WTC11 (cell line): ENCODE measurements at regions not wholly inside any gene's neighbourhood (a gene's known extent, or its start where the extent isn't known, plus 50 kb on each side); places are given as distances from the start of the nearest gene placed in this dataset.

ENCODE experiments used
- ATAC-seq: fragments of 200-7000 bp; cut with Tn5 transposase; 2 replicates; pipeline ENCODE4 v1.10.0; 2021; ENCODE audit warnings: mild to moderate bottlenecking, moderate library complexity
- CTCF ChIA-PET: fragments of 300-600 bp; sonication (Branson Sonifier 250); formaldehyde crosslinking; loops from one replicate; lab custom pipeline; 2021; ENCODE audit warnings: antibody characterized with exemption; lab: Charles Lee
- POLR2A ChIA-PET: fragments of 350-600 bp; sonication (Branson Sonifier 250); formaldehyde crosslinking; loops from one replicate; lab custom pipeline; 2021; ENCODE audit warnings: antibody characterized with exemption; lab: Charles Lee
- DNase-seq: peaks from one replicate; pipeline ENCODE4 v3.0.0; 2021; ENCODE audit warnings: low spot score
- H3K27ac Mint-ChIP-seq: 2 replicates; pipeline ENCODE4 v1.8.0; 2021; ENCODE audit warnings: mixed read lengths
- H3K27me3 Mint-ChIP-seq: 2 replicates; pipeline ENCODE4 v1.8.0; 2021; ENCODE audit warnings: low read depth, mild to moderate bottlenecking, moderate library complexity, mixed read lengths
- H3K36me3 Mint-ChIP-seq: 2 replicates; pipeline ENCODE4 v1.8.0; 2021; ENCODE audit warnings: mixed read lengths
- H3K4me1 Mint-ChIP-seq: 2 replicates; pipeline ENCODE4 v1.8.0; 2022; ENCODE audit warnings: mixed read lengths
- H3K4me3 Mint-ChIP-seq: 2 replicates; pipeline ENCODE4 v1.8.0; 2021; ENCODE audit warnings: mild to moderate bottlenecking, moderate library complexity, mixed read lengths
- H3K9me3 Mint-ChIP-seq: 2 replicates; pipeline ENCODE4 v1.8.0; 2021; ENCODE audit warnings: mixed read lengths
- AR ChIP-seq: fragments of 250-450 bp; sonication (Bioruptor Pico); IDR thresholded peaks from 2 replicates; pipeline ENCODE4 v1.9.0; 2021; ENCODE audit warnings: mild to moderate bottlenecking
- ARID4B ChIP-seq: sonication (generic); formaldehyde crosslinking; IDR thresholded peaks from 2 replicates; pipeline ENCODE4 v1.8.0; 2023; ENCODE audit warnings: missing genetic modification reagents, mild to moderate bottlenecking, borderline replicate concordance
- CBFB ChIP-seq: sonication (generic); formaldehyde crosslinking; IDR thresholded peaks from 2 replicates; pipeline ENCODE4 v1.8.1; 2022; ENCODE audit warnings: mild to moderate bottlenecking, low read depth, missing genetic modification reagents
- E2F4 ChIP-seq: sonication (generic); formaldehyde crosslinking; IDR thresholded peaks from 2 replicates; pipeline ENCODE4 v1.8.1; 2022; ENCODE audit warnings: low read depth, mild to moderate bottlenecking, moderate library complexity, missing genetic modification reagents, borderline replicate concordance
- EMX1 ChIP-seq: fragments of 250-450 bp; sonication (Bioruptor Pico); IDR thresholded peaks from 2 replicates; pipeline ENCODE4 v1.8.0; 2021; ENCODE audit warnings: mild to moderate bottlenecking
- FOXK1 ChIP-seq: sonication (generic); formaldehyde crosslinking; IDR thresholded peaks from 2 replicates; pipeline ENCODE4 v1.8.0; 2022; ENCODE audit warnings: mild to moderate bottlenecking, moderate library complexity, missing genetic modification reagents
- FOXP4 ChIP-seq: sonication (generic); formaldehyde crosslinking; IDR thresholded peaks from 2 replicates; pipeline ENCODE4 v1.8.0; 2022; ENCODE audit warnings: mild to moderate bottlenecking, missing genetic modification reagents
- GABPB1 ChIP-seq: sonication (generic); formaldehyde crosslinking; IDR thresholded peaks from 2 replicates; pipeline ENCODE4 v1.8.1; 2023; ENCODE audit warnings: mild to moderate bottlenecking, missing genetic modification reagents
- JAZF1 ChIP-seq: fragments of 250-450 bp; sonication (Bioruptor Pico); IDR thresholded peaks from 2 replicates; pipeline ENCODE4 v1.9.0; 2021; ENCODE audit warnings: moderate library complexity, mild to moderate bottlenecking, inconsistent platforms
- MLX ChIP-seq: sonication (generic); formaldehyde crosslinking; IDR thresholded peaks from 2 replicates; pipeline ENCODE4 v1.8.1; 2023; ENCODE audit warnings: mild to moderate bottlenecking, missing genetic modification reagents, moderate library complexity
- MXD4 ChIP-seq: fragments of 250-450 bp; sonication (Bioruptor Pico); IDR thresholded peaks from 2 replicates; pipeline ENCODE4 v1.8.0; 2021; ENCODE audit warnings: mild to moderate bottlenecking, moderate library complexity, borderline replicate concordance
- NFATC4 ChIP-seq: fragments of 250-450 bp; sonication (Bioruptor Pico); IDR thresholded peaks from 2 replicates; pipeline ENCODE4 v1.9.0; 2021; ENCODE audit warnings: mild to moderate bottlenecking
- NFYB ChIP-seq: sonication (generic); formaldehyde crosslinking; conservative IDR thresholded peaks from 2 replicates; pipeline ENCODE4 v1.8.0; 2022; ENCODE audit warnings: low read depth, missing genetic modification reagents
- NR2C2 ChIP-seq: sonication (generic); formaldehyde crosslinking; IDR thresholded peaks from 2 replicates; pipeline ENCODE4 v1.8.0; 2022; ENCODE audit warnings: mild to moderate bottlenecking, missing genetic modification reagents
- SP1 ChIP-seq: sonication (generic); formaldehyde crosslinking; conservative IDR thresholded peaks from 2 replicates; pipeline ENCODE4 v1.8.1; 2022; ENCODE audit warnings: missing genetic modification reagents
- TEAD1 ChIP-seq: sonication (generic); formaldehyde crosslinking; IDR thresholded peaks from 2 replicates; pipeline ENCODE4 v1.8.0; 2022; ENCODE audit warnings: mild to moderate bottlenecking, missing genetic modification reagents
- TEAD4 ChIP-seq: sonication (generic); formaldehyde crosslinking; IDR thresholded peaks from 2 replicates; pipeline ENCODE4 v1.8.0; 2022; ENCODE audit warnings: mild to moderate bottlenecking, missing genetic modification reagents
- TP53 ChIP-seq: sonication (generic); formaldehyde crosslinking; IDR thresholded peaks from 2 replicates; pipeline ENCODE4 v1.8.1; 2023; ENCODE audit warnings: mild to moderate bottlenecking, missing genetic modification reagents
- ZBTB43 ChIP-seq: sonication (generic); formaldehyde crosslinking; IDR thresholded peaks from 2 replicates; pipeline ENCODE4 v1.8.1; 2023; ENCODE audit warnings: mild to moderate bottlenecking, missing genetic modification reagents
- ZNF219 ChIP-seq: sonication (generic); formaldehyde crosslinking; IDR thresholded peaks from 2 replicates; pipeline ENCODE4 v1.8.0; 2023; ENCODE audit warnings: missing genetic modification reagents, mild to moderate bottlenecking, borderline replicate concordance
- ZNF317 ChIP-seq: sonication (generic); formaldehyde crosslinking; IDR thresholded peaks from 2 replicates; pipeline ENCODE4 v1.8.1; 2023; ENCODE audit warnings: low read depth, mild to moderate bottlenecking, moderate library complexity, missing genetic modification reagents, borderline replicate concordance
- ZSCAN18 ChIP-seq: fragments of 250-450 bp; sonication (Bioruptor Pico); IDR thresholded peaks from 2 replicates; pipeline ENCODE4 v2.1.2; 2022; ENCODE audit warnings: mild to moderate bottlenecking, moderate library complexity

- ATAC-seq = peak; percentile 53
- no peaks in the 10 kb centered on the region for H3K36me3 Mint-ChIP-seq
- H3K4me3 Mint-ChIP-seq = no peak overlapping the region
- TF ChIP-seq NFATC4 (CRISPR knock-in tag) (no peak), EMX1 (CRISPR knock-in tag) (no peak), ZBTB43 (no peak), TEAD4 (CRISPR knock-in tag) (no peak), E2F4 (no peak), JAZF1 (CRISPR knock-in tag) (no peak), SP1 (CRISPR knock-in tag) (no peak), FOXP4 (CRISPR knock-in tag) (no peak), TP53 (CRISPR knock-in tag) (no peak), CBFB (CRISPR knock-in tag) (no peak), TEAD1 (CRISPR knock-in tag) (no peak), ZNF317 (CRISPR knock-in tag) (no peak)
- no peak for DNase-seq
- ChIA-PET CTCF (interaction anchor here (1.1 to 1.4 kb wide), 2 partner anchors 14 to 320 kb away, joined by 5 to 8 read pairs; no protein-coding TSS in a partner anchor), POLR2A (no interaction called here)
- H3K27ac Mint-ChIP-seq = no peak overlapping the region
- peaks cover 18% of the 10 kb centered on the region for H3K27me3 Mint-ChIP-seq
- H3K9me3 Mint-ChIP-seq = peaks cover 1% of the 10 kb centered on the region
- peaks cover 12% of the 10 kb centered on the region for H3K4me1 Mint-ChIP-seq
Measured at GRCh38 chr1:114296413-114296812, 142.7 kb upstream of the SYT6 start.

- H3K27me3 Mint-ChIP-seq = peaks cover 13% of the 10 kb centered on the region
- H3K9me3 Mint-ChIP-seq = no peaks in the 10 kb centered on the region
- no peak overlapping the region for H3K4me3 Mint-ChIP-seq
- ChIA-PET CTCF (interaction anchor here (1.4 kb wide), 1 partner anchor 12 kb away, joined by 6 read pairs; no protein-coding TSS in a partner anchor), POLR2A (no interaction called here)
- no peaks in the 10 kb centered on the region for H3K36me3 Mint-ChIP-seq
- ATAC-seq (no peak), DNase-seq (no peak)
- H3K27ac Mint-ChIP-seq = no peak overlapping the region
- peaks cover 12% of the 10 kb centered on the region for H3K4me1 Mint-ChIP-seq
- TF ChIP-seq TEAD1 (CRISPR knock-in tag) = no peak
- TF ChIP-seq ARID4B (CRISPR knock-in tag) = no peak
- no peak for TF ChIP-seq FOXK1
- TF ChIP-seq ZNF219 (CRISPR knock-in tag) = no peak
- no peak for TF ChIP-seq MLX (CRISPR knock-in tag)
- TF ChIP-seq NFYB (CRISPR knock-in tag) = no peak
- no peak for TF ChIP-seq ZSCAN18
- TF ChIP-seq GABPB1 (CRISPR knock-in tag) = no peak
- TF ChIP-seq NR2C2 (CRISPR knock-in tag) = no peak
- no peak for TF ChIP-seq MXD4 (CRISPR knock-in tag)
- no peak for TF ChIP-seq AR (CRISPR knock-in tag)
Measured at GRCh38 chr1:114295321-114295720, 141.7 kb upstream of the SYT6 start.
